Upper lobe of right lung (tissue), 1 donor: ENCODE measurements at regions not wholly inside any gene's neighbourhood (a gene's known extent, or its start where the extent isn't known, plus 50 kb on each side); places are given as distances from the start of the nearest gene placed in this dataset.

ENCODE experiments used
- ATAC-seq: fragments of 200-7000 bp; cut with Tn5 transposase; one replicate; pipeline ENCODE4 v1.9.1; 2020; ENCODE audit warnings: mild to moderate bottlenecking, moderate library complexity
- DNase-seq: peaks from one replicate; pipeline ENCODE4 v3.0.0-alpha.2; 2020
- H3K27ac ChIP-seq: fragments of 200-600 bp; one replicate; pipeline ENCODE4 v1.8.0; 2022
- H3K27me3 ChIP-seq: fragments of 200-600 bp; one replicate; pipeline ENCODE4 v1.8.0; 2022; ENCODE audit warnings: mild to moderate bottlenecking
- H3K36me3 ChIP-seq: fragments of 200-600 bp; one replicate; pipeline ENCODE4 v1.8.0; 2022
- H3K4me1 ChIP-seq: fragments of 200-600 bp; one replicate; pipeline ENCODE4 v1.8.0; 2022
- H3K4me3 ChIP-seq: fragments of 200-600 bp; one replicate; pipeline ENCODE4 v1.8.0; 2022; ENCODE audit warnings: mild to moderate bottlenecking
- H3K9me3 ChIP-seq: fragments of 200-600 bp; one replicate; pipeline ENCODE4 v1.8.0; 2022
- intact Hi-C: fragments of 100-400 bp; cut with DNase I; formaldehyde crosslinking; loops from one replicate; pipeline ENCODE4 v1.11.0; 2022
- TF ChIP-seq, protein P1 (sequence below): fragments of 200-600 bp; IDR thresholded peaks from one replicate; pipeline ENCODE4 v1.8.0; 2022; ENCODE audit warnings: antibody characterized with exemption
- donor health status: DM: no; HTN: yes; CAD: no; lungs with severe emphysema.

DNA sequence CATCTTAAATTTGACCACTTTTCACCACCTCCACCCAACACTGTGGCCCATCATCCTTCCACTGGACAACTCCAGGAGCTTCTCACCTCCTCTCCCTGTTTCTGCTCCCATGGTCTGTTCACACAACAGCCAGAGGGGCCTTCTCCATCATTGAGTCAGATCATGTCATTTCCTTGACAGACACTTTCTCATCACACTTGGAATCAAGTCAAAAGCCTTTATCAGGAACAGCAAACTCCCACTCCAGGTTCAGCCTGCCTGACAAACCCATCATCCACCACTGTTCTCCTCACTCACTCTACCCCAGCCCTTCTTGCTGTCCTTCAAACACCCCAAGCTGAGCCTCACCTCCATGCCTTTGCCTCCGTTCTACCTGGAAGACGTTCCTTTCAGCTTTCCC lies 78.4 kb upstream of the ADRA1B start:
- H3K4me3 ChIP-seq = no peak overlapping the region
- H3K27me3 ChIP-seq = no peaks in the 10 kb centered on the region
- no peak overlapping the region for H3K27ac ChIP-seq
- no peaks in the 10 kb centered on the region for H3K36me3 ChIP-seq
- no peaks in the 10 kb centered on the region for H3K4me1 ChIP-seq
- TF ChIP-seq, protein P1, sequence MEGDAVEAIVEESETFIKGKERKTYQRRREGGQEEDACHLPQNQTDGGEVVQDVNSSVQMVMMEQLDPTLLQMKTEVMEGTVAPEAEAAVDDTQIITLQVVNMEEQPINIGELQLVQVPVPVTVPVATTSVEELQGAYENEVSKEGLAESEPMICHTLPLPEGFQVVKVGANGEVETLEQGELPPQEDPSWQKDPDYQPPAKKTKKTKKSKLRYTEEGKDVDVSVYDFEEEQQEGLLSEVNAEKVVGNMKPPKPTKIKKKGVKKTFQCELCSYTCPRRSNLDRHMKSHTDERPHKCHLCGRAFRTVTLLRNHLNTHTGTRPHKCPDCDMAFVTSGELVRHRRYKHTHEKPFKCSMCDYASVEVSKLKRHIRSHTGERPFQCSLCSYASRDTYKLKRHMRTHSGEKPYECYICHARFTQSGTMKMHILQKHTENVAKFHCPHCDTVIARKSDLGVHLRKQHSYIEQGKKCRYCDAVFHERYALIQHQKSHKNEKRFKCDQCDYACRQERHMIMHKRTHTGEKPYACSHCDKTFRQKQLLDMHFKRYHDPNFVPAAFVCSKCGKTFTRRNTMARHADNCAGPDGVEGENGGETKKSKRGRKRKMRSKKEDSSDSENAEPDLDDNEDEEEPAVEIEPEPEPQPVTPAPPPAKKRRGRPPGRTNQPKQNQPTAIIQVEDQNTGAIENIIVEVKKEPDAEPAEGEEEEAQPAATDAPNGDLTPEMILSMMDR = no peak
- intact Hi-C loops = no loop called here
- no peak for DNase-seq
- no peak for ATAC-seq
- no peaks in the 10 kb centered on the region for H3K9me3 ChIP-seq

- TF ChIP-seq, protein P1 = no peak
- Histone ChIP-seq H3K36me3 (no peaks in the 10 kb centered on the region), H3K4me1 (no peaks in the 10 kb centered on the region), H3K27ac (no peak overlapping the region), H3K27me3 (no peaks in the 10 kb centered on the region), H3K4me3 (no peak overlapping the region), H3K9me3 (no peaks in the 10 kb centered on the region)
- DNase-seq (no peak), ATAC-seq (no peak)
- intact Hi-C loops = no loop called here
These were observed 77.6 kb upstream of the ADRA1B start for GRCh38 chr5:159838551-159839222.

- H3K27ac ChIP-seq = no peak overlapping the region
- TF ChIP-seq, protein P1 = no peak
- no peaks in the 10 kb centered on the region for H3K27me3 ChIP-seq
- intact Hi-C loops = no loop called here
- ATAC-seq (no peak), DNase-seq (no peak)
- no peaks in the 10 kb centered on the region for H3K9me3 ChIP-seq
- no peaks in the 10 kb centered on the region for H3K4me1 ChIP-seq
- no peaks in the 10 kb centered on the region for H3K36me3 ChIP-seq
- H3K4me3 ChIP-seq = no peak overlapping the region
These were observed 71.8 kb upstream of the ADRA1B start for GRCh38 chr5:159844267-159845121.

DNA sequence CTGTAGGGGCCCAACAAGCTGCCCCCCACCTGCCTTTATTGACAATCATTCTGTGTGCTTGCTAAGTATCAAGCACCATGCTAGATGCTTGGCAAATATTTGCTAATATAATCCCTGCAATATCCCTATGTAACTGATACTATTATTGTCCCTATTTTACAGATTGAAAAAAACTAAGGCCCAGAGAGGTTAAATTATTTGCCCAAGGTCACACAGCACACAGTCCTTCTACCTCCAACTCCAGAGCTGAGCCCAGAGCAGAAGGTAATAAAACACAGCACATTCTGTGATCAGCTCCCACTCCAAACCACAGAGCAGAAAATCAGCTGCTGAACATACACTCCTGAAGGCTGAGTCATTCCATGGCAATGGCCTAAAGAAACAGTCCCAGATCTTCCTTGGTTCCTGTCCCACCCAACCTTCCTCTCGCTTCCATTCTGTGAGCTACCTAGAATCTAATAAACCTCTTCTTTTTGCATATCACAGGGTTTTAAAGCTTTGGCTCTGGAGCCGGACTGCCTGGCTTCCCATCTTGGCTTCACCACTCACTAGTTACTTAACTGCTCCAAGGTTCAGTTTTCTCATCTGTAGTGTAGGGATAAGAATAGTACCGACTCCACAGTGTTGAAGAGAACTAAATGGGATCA lies 66.7 kb upstream of the ADRA1B start:
- ATAC-seq = no peak

GRCh38 chr5:159850160-159850559 lies 66.1 kb upstream of the ADRA1B start:
- DNase-seq (no peak), ATAC-seq (no peak)
- TF ChIP-seq, protein P1 = no peak
- H3K4me3 ChIP-seq = no peak overlapping the region
- intact Hi-C loops = no loop called here
- no peaks in the 10 kb centered on the region for H3K36me3 ChIP-seq
- H3K4me1 ChIP-seq = no peaks in the 10 kb centered on the region
- no peak overlapping the region for H3K27ac ChIP-seq
- no peaks in the 10 kb centered on the region for H3K9me3 ChIP-seq
- peaks cover 4% of the 10 kb centered on the region for H3K27me3 ChIP-seq

More for the DNA sequence above, 66.7 kb upstream of the ADRA1B start:
- intact Hi-C loops = no loop called here
- Histone ChIP-seq H3K36me3 (no peaks in the 10 kb centered on the region), H3K9me3 (no peaks in the 10 kb centered on the region), H3K27me3 (peaks cover 4% of the 10 kb centered on the region), H3K27ac (no peak overlapping the region), H3K4me3 (no peak overlapping the region), H3K4me1 (no peaks in the 10 kb centered on the region)
- DNase-seq = no peak
- TF ChIP-seq, protein P1 = no peak
